NOMO-1 treated with DMSO at 0.1 percent for 48 hours (cell line): ENCODE measurements at regions not wholly inside any gene's neighbourhood (a gene's known extent, or its start where the extent isn't known, plus 50 kb on each side); places are given as distances from the start of the nearest gene placed in this dataset.

Experiments
- DNase-seq: peaks from one replicate; lab custom pipeline; 2025; ENCODE audit not compliant: unreplicated experiment; lab: John Stamatoyannopoulos, UW

DNA sequence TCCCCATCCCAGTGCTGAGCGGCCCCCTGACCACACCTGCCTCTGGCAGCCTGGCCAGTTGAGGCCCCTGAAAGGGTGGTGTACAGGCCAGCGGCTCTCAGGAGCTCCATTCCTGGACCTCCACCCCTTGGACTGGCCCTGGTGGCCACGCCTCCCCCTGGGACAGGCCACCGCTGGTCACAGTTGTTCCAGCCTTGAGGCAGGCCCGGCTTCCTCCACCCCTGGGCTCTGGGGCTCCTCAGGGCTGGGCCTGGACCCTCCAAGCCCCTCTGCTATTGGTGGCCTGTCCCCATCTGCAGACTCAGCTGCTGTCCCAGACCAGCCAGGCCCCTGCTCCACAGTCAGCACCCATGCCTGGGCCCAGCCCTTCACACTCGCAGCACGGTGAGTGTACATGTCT is 93.2 kb upstream of the NKX1-1 start:
- DNase-seq = no peak

DNA sequence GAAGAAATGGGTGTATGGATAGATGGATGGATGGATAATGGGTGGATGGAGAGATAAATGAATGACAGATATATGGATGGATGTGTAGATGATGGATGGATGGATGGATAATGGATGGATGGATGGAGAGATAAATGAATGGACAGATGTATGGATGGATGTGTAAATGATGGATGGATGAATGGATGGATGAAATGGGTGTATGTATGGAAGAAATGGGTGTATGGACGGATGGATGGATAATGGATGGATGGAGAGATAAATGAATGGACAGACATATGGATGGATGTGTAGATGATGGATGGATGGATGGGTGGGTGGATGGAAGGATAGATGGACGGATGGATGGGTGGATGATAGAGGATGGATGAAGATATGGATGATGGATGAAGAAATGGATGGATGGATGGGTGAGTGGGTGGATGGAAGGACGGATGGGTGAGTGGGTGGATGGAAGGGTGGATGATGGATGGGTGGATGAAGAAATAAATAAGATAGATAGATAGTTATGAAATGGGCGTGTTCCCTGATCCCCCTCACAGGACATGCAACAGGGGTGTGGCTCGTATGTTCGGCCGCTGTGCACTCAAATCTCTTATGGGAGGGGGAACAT is 91.1 kb upstream of the NKX1-1 start:
- DNase-seq = no peak

DNA sequence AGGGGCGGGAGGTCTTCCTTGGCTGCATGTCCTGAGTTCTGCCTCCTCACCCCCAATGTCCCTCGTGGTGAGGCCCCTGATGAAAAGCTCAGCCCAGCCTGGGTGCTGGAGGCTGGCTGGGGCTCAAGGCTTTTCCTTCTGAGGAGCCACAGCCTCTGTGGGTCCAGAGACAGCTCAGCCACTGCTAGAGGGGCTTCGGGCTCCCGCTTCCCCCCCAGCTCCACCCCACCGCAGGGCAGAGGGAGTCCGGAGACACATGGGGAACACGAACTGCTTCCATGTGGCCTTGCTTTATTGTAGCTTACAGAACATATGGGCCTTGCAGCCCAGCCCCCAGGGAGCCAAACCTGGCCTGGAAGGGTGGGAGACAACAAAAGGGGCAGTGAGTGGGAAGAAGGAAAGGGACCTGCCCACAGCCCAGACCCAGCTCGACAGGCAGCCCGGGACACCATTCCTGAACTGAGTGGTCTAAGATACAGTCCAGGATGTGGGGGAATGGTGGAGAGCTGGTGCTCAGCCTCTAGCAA is 89.9 kb upstream of the NKX1-1 start:
- no peak for DNase-seq

DNA sequence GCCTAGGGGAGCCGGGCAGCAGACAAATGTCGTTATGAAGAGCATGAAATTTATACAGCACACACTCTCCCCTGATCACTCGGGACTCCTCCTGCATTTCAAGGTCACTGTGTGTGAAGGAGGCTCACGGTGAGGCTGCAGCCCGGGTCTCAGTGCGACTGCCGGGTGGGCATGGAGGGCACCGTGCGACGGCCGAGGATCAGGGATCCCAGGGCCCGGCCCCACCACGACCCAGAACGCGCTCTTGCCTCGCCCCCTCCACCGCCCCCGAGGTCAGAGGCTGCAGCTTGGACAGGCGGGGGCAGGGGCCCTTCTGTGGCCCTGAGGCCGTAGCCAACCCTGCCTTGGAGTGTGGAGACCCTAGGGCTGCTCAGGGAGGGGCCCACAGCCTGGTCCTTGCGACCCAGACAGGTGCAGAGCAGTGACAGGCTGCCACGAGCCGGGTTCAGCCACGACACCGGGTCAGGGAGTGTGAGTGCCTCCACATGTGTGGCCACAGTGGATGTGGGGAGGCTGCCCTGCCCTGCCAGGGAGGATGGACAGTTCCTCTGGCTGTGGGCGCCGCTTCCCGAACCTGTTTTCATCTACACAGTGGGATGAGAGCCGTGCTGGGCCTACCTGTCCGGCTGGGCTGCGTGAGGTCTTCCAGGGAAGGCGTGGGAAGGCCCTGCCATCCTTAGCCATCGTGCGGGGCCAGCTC is 89.3 kb upstream of the NKX1-1 start:
- no peak for DNase-seq

DNA sequence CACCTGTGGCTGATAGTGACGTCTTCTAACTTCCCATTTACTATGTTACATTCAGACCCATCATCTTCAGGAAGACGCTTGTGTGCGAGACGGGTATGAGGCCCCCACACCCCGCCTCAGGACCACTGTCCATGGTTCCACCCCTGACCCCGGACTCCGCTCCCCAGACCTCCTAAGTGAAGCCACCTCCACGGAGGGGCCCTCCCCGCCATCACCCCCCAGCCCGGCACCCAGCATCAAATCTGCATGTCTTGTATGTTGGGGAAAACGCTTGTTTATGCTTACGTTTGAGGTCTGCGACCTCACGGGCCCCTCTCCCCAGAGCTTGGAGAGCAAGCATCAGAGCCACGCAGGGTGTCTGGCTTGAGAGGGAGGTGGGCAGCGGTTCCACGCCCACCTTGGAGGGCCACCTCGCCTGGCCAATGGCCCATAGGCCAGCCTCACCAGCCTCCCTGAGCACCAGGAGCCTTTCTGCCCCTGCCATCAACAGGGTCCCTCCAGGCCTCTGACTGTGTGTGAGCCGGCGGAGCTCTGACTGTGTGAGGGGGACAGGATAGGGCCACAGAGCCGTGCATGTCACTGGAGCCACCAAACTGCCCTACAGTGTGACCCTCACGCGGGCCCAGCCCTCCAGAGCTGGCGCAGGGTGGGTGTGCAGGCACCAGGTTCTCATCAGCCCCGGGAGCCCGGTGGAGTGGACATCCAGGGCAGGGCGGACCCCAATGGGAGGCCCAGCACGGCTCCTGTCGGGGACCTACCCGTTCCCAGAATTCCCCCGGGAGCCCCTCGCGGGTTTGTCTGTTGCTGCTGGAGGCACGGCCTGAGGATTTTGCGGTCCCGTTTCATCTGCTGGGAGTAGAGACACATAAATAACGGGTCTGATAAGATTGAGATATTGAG is 88.4 kb upstream of the NKX1-1 start:
- DNase-seq = no peak

DNA sequence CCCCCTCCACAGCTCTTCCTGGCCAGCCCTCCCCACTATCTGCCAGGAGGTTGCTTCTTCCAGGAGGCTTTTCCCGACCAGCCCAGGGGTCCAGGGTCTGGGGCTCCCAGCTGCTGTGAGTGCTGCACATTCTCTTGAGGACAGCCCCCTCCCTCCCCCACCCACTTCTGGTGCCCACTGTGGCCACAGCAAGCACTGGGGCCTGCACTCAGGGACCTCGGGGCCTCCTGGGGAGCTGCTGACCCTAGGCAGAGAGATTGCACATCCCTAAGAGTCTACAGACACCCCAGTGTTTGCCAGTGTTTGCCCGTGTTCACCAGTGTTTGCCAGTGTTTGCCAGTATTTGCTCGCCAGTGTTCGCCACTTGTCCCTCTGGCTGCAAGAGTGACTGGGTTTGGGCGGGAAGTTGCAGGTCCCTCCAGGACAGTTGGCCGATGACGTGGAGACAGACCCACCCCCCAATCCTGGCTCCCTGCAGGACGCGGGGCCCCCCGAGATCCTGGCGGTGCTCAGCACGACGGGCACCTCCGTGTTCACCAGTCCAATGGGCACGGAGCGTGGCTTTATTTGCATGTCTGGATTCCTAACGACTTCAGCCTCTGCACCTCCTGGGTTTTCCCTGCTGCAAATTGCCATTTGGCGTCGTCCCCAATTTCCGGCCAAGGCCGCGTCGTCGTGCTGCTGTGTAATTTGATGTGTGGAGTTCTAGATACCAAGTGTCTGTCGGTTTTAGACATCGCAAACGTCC is 87.5 kb upstream of the NKX1-1 start:
- no peak for DNase-seq

DNA sequence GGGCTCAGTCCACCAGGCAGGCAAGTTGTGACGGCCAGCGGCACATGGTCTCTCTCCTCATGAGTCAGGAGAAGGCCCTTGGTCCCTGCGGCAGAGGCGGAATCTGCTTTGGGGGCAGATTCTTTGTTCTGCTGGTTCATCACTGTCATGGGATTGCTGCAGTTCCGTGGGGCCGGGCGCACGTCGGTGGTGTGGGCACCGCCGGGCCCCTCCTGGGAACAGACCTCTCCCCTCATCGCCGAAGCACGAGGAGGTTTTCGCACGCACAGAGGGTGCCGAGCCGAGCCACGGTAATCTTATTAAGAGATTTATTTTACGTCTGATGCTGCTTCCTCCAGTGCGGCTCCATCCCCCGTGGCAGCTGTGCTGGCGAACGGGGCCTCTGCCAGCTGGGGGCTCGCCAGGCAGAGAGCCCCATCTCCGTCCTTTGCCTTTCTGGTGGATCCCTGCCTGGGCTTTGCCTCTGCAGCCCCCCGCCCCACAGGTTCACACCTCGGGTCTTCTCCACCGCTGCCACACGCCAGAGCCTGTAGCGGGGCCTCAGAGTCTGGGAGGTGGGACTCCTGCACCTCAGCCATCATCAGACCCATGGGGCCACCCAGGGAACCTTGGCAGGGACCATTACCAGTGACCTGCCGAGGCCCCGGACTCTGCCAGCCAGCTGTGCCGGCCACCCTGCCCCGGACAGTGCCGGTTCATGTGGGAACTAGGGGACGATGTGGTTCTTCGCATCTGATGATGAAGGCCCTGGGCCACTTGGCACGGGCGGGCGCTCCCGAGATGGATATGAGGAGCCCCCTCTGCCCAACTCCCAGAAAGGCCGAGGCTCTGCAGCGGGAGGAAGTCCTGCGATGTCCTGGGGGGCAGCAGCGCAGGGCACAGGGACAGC is 86.7 kb upstream of the NKX1-1 start:
- DNase-seq = no peak

DNA sequence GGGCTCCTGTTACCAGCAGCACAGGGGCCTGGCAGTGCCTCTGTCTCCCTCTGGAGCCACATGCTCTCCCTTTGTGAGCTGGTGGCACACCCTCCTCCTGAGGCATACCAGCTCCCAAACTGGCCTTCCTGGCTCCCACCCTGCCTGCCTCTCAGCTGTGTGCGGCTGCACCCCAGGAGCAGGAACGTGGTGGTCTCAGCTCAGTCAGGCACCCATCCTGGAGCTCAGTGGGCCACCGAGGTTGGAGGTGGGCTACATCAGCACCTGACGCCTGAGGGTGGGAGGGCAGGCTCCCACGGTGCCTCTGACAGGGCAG is 85.9 kb upstream of the NKX1-1 start:
- DNase-seq = no peak

DNA sequence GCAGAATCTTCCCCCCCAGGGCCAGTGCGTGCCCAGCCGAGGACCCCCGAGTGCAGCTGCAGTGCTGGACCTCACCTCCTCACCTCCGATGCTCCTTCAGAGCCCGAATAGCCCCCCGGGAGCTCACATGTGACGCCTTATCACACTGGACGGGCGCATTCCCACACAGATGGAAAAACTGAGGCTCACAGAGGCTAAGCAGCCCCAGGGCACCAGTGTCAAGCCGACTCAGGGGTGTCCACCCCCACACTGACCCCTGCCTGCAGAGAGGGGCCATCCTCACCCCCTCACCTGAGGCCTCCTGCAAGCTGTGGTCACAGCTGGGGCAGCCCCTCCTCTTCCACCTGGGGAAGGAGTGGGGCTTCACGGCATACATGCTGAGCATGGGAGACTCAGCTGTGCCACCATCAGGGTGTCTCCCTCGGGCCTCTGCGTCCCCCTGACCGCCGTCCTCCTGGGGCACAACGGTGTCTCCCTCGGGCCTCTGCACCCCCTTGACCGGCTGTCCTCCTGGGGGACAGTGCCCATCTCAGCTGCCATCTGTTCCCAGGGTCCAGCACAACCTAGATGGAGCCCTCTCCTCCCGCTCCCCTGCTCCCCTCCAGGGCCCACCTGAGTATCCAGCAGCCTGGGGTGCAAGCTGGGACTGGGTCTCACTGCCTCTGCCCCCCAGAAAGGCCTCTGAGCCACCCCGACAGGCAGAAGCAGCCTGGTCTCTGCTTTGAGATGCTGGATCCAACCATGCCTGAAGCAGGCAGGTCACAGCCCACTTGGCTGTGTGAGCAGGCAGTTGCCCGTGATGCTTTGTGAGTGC is 85.3 kb upstream of the NKX1-1 start:
- no peak for DNase-seq

DNA sequence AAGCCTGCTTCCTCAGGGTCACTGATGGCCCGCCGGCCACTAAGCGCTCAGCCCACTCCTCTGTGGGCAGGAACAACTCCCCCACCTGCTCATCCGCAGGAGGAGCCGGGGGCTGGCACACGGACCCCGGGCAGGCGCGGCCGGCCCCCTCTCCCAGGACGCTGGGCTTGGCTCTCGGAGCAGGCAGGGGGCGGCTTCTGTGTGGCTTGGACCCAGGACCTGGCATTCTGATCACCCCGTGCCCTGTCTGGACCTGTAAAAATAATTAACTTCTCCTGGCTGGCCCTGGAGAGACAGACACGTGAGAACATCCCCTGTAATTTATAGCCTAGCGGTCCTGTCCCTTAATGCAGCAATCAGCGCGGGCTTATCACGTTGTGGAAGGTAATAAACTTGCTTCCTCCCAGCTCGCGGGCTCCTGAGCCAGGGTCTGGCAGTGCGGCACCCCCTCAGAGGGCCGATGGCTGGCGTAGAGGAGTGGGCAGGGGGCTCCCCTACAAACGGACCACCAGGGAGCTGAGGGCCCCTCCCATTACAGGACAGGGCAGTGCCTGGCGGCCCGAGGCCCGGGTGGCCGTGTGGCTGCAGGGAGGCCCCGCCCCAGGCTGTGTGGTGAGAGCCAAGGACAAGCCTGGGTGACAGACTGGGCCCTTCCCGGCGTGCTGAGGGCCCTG is 84.5 kb upstream of the NKX1-1 start:
- DNase-seq = no peak

DNA sequence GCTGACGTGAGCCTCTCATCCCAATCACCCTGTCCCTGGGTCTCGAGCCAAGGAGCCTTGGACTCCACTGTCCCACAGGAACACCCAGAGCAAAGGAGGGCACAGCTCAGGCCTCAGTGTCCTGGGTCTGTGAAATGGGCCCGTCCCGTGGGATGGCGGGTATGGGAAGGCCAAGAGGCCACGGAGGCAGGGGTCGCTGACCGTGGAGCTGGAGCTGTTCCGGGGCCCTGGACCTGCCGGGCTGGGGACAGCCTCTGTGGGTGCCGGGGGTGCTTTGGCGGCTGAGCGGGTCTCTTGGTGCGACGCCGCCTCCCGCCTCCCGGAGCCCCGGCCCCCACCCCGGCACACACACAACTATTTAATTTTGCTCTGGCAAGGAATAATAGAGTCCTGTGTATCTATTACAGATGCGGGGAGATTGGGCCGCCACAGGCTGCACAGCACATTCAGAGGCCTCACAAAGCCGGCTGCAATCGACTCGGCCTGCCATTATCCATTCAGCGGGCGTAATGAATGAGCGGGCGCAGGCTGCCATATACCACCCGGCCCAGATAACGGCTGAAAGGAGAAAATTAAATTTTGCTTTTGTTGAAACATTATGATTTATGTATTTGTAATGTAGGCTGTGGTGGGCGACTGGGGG is 83.9 kb upstream of the NKX1-1 start:
- no peak for DNase-seq

DNA sequence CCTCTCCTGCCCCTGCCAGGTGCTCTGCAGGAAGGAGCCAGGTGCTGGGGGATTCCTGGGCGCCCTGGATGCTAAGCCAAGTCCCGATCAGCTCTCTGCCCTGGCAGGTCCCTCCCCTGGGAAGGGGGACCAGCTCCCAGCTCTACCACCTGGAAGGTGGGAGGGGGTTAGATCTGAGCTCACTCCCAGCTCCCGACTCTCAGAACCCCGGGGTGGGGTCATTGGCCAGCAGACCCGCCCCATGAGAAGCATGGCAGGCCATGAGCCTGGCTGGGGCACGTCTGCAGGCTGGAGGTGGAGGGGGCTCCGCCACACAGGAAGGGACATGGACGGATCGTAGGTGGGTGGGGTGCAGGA is 83.4 kb upstream of the NKX1-1 start:
- no peak for DNase-seq

DNA sequence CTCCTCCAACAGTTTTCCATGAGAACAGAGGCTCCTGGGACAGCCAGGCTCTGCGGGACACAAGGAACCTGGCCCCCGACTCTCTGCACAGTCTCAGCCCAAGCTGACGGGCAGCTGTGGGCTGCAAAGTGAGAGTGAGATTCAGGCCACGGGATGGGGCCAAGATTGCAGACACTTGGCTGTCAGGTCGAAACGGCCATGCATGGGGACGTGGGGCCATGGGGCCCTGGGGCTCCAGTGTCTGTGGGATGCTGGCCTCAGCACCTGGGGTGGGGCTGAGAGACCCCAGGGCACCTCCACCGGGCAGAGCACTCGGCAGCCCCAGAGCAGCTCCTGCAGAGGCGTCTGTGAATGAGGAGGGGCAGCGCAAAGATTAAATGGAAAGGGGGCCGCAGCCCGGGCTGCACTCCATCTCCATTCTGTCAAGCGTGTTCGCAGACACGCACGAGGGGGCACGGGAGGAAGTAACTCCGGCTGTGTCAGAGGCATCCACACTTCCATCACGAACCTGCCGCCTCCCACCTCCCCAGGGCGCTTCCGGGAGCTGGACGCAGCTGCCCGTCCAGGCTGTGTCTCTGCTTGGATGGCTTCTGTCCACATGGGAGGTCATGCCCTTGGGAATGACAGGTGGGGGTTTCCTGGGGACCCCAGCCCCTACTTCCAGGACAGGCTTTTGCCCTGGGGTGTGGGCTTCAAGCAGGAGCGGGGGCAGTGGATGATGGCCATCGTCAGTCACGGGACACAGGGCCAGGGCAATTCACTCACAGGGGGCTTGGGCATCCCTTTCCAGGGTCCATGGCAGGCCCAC is 82.8 kb upstream of the NKX1-1 start:
- no peak for DNase-seq

DNA sequence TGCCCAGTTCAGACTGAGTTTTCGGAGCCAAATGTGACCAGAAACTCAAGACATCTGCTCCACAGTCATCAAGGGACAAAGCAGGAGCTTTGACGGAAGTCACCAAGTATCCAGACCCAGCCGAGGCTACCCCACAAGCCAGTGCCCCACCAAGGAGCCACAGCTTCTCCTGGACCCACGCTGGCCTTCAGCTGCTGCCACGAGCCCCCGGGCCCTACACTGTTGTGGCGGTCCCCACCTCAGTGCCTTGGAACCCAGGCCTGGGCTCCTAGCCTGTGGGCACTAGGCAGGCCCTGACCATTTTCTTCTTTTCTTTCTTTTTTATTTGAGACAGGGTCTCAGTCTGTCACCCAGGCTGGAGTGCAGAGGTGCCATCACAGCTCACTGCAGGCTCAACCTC is 82.1 kb upstream of the NKX1-1 start:
- no peak for DNase-seq

DNA sequence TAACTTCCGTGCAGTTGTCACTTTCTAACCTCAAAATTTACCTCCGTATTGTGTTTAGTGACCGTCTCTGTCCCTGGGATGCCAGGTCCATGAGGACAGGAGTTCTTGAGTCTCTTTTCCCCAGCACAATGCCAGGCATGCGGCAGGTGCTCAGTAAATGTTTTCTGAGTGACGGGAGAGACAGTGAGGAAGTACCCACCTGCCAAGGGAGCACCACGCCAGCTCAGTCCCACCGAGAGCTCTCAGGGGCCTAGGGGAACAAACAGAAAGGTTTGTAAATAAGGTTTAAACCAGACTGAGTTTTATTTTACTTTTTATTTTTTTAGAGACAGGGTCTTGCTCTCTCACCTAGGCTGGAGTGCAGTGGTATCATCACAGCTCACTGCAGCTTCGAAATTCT is 81.5 kb upstream of the NKX1-1 start:
- no peak for DNase-seq

DNA sequence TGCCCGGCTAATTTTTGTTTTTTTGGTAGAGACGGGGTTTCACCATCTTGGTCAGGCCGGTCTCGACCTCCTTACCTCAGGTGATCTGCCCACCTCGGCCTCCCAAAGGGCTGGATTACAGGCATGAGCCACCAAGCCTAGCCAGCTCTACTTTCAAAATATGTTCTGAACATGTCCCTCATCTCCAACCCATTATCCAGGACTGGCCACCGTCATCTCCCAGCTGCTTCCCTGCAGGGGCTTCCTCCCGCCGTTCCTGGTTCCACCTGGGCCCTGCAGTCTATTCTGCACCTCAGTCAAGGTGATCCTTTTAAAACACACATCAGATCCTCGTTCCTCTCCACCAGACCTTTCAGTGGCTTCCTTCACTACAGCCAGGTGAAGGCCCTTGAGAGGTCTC is 80.9 kb upstream of the NKX1-1 start:
- DNase-seq = no peak

DNA sequence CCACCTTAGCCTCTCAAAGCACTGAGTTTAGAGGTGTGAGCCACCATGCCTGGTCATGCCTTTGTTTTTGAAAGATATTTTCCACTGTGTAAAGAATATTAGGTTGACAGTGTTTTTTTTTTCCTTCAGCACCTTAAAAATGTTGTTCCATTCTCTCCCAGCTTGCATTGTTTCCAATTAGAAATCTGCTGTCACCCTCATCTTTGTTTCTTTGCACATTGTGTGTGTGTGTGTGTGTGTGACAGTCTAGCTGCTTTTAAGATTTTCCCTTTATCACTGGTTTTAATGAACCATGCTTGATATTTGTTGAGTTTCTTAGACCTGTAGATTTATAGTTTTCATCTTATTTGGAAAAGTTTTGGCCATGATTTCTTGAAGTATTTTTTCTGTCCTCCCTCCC is 79.0 kb upstream of the NKX1-1 start:
- no peak for DNase-seq

DNA sequence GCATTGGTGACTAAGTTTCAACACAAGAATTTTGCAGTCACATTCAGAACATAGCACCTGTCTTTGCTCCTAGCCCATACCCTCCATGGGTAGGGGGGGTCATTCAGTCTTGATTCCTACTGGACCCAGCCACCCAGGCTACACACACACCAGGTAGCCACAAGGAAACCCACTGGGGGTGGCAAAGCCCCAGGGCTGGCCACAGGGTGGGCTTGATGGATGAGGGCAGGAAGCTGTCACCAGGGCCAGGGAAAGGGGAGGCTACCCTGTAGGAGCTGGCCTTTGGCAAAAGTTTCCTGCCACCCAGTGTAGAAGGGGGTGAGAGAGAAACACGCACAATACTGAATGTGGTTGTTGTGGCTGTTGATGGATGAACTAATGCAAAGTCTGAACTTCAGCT is 74.5 kb upstream of the NKX1-1 start:
- DNase-seq = no peak
